ENCODE measurements at regions not wholly inside any gene's neighbourhood (a gene's known extent, or its start where the extent isn't known, plus 50 kb on each side); places are given as distances from the start of the nearest gene placed in this dataset.

- Histone ChIP-seq H4K20me1 (replicated peaks; ENCODE audit: insufficient read depth) (no peaks in the 10 kb centered on the region), H3K79me2 (replicated peaks; ENCODE audit: insufficient read depth) (no peaks in the 10 kb centered on the region), H3F3A (replicated peaks; ENCODE audit: low read depth) (no peaks in the 10 kb centered on the region), H3K27ac (ENCODE audit: low read depth) (no peak overlapping the region), H2AFZ (no peak overlapping the region), H3K4me2 (no peak overlapping the region), H3K9me2 (ENCODE audit: insufficient read depth) (no peaks in the 10 kb centered on the region), H3K4me1 (ENCODE audit: insufficient read depth) (peaks cover 24% of the 10 kb centered on the region), H3K27me3 (ENCODE audit: insufficient read depth) (no peaks in the 10 kb centered on the region), H3K4me3 (no peak overlapping the region), H3K36me3 (ENCODE audit: insufficient read depth) (no peaks in the 10 kb centered on the region)
- ATAC-seq: no peak
- no peak for DNase-seq (ENCODE audit: low spot score)
- Mint-ChIP-seq H3K4me3 (no peak overlapping the region), H3K36me3 (ENCODE audit: low read depth) (no peaks in the 10 kb centered on the region), H3K27ac (no peak overlapping the region), H3K4me1 (peaks cover 40% of the 10 kb centered on the region), H3K27me3 (ENCODE audit: insufficient read depth, low read depth, poor library complexity) (peaks cover 1% of the 10 kb centered on the region), H3K9me3 (no peaks in the 10 kb centered on the region; the same call in 2 of the 3 replicates)
- TF ChIP-seq EZH2phosphoT487 (IDR thresholded peaks at IDR 0.05; ENCODE audit: unreplicated experiment): no peak
- no peak for TF ChIP-seq REST (IDR thresholded peaks at IDR 0.05; ENCODE audit: unreplicated experiment)
- no peak for TF ChIP-seq CTCF (conservative IDR thresholded peaks at IDR 0.05; ENCODE audit: low read depth in 2 of 2)
- no peak for TF ChIP-seq ETS1 (IDR thresholded peaks at IDR 0.05)
- no peak for TF ChIP-seq ZNF462 (CRISPR knock-in tag; IDR thresholded peaks at IDR 0.05)
- no peak for TF ChIP-seq CREB1 (CRISPR knock-in tag; IDR thresholded peaks at IDR 0.05; ENCODE audit: low read depth)
These were observed 84.9 kb upstream of the MPDZ start for GRCh38 chr9:13364271-13365000.

Data from GM23338 (cell line).